ENCODE measurements at regions not wholly inside any gene's neighbourhood (a gene's known extent, or its start where the extent isn't known, plus 50 kb on each side); places are given as distances from the start of the nearest gene placed in this dataset.

- TF ChIP-seq LCOR (CRISPR knock-in tag; IDR thresholded peaks at IDR 0.05) = no peak
Observed at GRCh38 chr11:104738918-104739317, 159.3 kb downstream of the CASP12 start (continued).

GRCh38 chr11:104738208-104738607 lies 160.1 kb downstream of the CASP12 start:
- H3K27me3 ChIP-seq (ENCODE audit: control insufficient read depth in 2 of 2, insufficient read depth in 2 of 2, low read length in 2 of 2) = no peaks in the 10 kb centered on the region
- H3K4me1 ChIP-seq (replicated peaks in 1 of 2; ENCODE audit: control insufficient read depth in 2 of 2, insufficient read depth in 2 of 2, low read length in 2 of 2) = no peaks in the 10 kb centered on the region
- ATAC-seq = no peak
- no peak for DNase-seq (ENCODE audit: extremely low read depth in 1 of 4, low spot score in 3 of 4)
- no TSS peak for BruUV-seq (replicated peaks)
- TF ChIP-seq ZKSCAN1 (IDR thresholded peaks at IDR 0.05; ENCODE audit: low read depth, low read length) = no peak
- TF ChIP-seq NR3C1 (CRISPR knock-in tag; IDR thresholded peaks at IDR 0.05) = no peak
- TF ChIP-seq RBM25 (IDR thresholded peaks at IDR 0.05; ENCODE audit: low read depth, low read length, severe bottlenecking) = no peak
- no peak for TF ChIP-seq ZNF512 (tag; IDR thresholded peaks at IDR 0.05)
- TF ChIP-seq CXXC5 (CRISPR knock-in tag; IDR thresholded peaks at IDR 0.05) = no peak
- TF ChIP-seq ZFP1 (CRISPR knock-in tag; IDR thresholded peaks at IDR 0.05) = no peak
- no peak for TF ChIP-seq HSF4 (CRISPR knock-in tag; IDR thresholded peaks at IDR 0.05; ENCODE audit: borderline replicate concordance)
- TF ChIP-seq SAP30 (IDR thresholded peaks at IDR 0.05; ENCODE audit: borderline replicate concordance, insufficient read depth, low read depth, low read length, poor library complexity, severe bottlenecking) = no peak
- no peak for TF ChIP-seq RHOXF2B (CRISPR knock-in tag; conservative IDR thresholded peaks at IDR 0.05)
- no peak for TF ChIP-seq ZBTB26 (CRISPR knock-in tag; IDR thresholded peaks at IDR 0.05)
- no peak for TF ChIP-seq NEUROD1 (IDR thresholded peaks at IDR 0.05; ENCODE audit: borderline replicate concordance, low read depth, low read length, partially characterized antibody)
- no peak for TF ChIP-seq E2F6 (IDR thresholded peaks at IDR 0.05; ENCODE audit: borderline replicate concordance in 1 of 2, extremely low read depth in 1 of 2, insufficient read depth in 1 of 2, insufficient read length in 1 of 2, low read depth in 1 of 2, low read length in 1 of 2, poor library complexity in 1 of 2, severe bottlenecking in 1 of 2)
- no peak for TF ChIP-seq STAT5A (IDR thresholded peaks at IDR 0.05; ENCODE audit: borderline replicate concordance, low read length)
- TF ChIP-seq ZNF766 (CRISPR knock-in tag; conservative IDR thresholded peaks at IDR 0.05) = no peak
- TF ChIP-seq KHSRP (IDR thresholded peaks at IDR 0.05) = no peak
- TF ChIP-seq SMC3 (conservative IDR thresholded peaks at IDR 0.05; ENCODE audit: insufficient read depth, low read depth, low read length) = no peak
- no peaks in the 10 kb centered on the region for H3K36me3 ChIP-seq (ENCODE audit: control insufficient read depth, insufficient read depth, low read length)
- 1% methylated on average over 4 of the region's 4 CpGs for WGBS (ENCODE audit: insufficient coverage, low coverage, missing lambda C conversion rate)
- POLR2A ChIA-PET = no interaction called here
- H4K20me1 ChIP-seq (replicated peaks; ENCODE audit: control insufficient read depth, insufficient read depth, low read length) = no peaks in the 10 kb centered on the region
- H2AFZ ChIP-seq (ENCODE audit: low read depth, low read length) = no peak overlapping the region
- H3K9ac ChIP-seq (ENCODE audit: insufficient read depth in 1 of 2, low read depth in 2 of 2, low read length in 2 of 2) = no peak overlapping the region
- intact Hi-C loops (cut with micrococcal nuclease) (no loop called here), in situ Hi-C loops (cut with MboI) (no loop called here)
- no peaks in the 10 kb centered on the region for H3K79me2 ChIP-seq (ENCODE audit: control insufficient read depth, insufficient read depth, low read length)
- H3K27ac ChIP-seq (ENCODE audit: extremely low read depth, low read depth, low read length) = no peak overlapping the region
- no peaks in the 10 kb centered on the region for H3K9me3 ChIP-seq (replicated peaks; ENCODE audit: control insufficient read depth, insufficient read depth, low read depth, low read length)
- no peak overlapping the region for H3K4me2 ChIP-seq (ENCODE audit: insufficient read depth, low read length)
- H3K4me3 ChIP-seq = no peak overlapping the region
- no peak for FAIRE-seq
- CTCF ChIA-PET (ENCODE audit: low intra/inter-chr PET ratio) = no interaction called here
- no peaks in the 10 kb centered on the region for H3K9me1 ChIP-seq (ENCODE audit: control insufficient read depth, insufficient read depth, low read length)

All from K562 (cell line).